Neural cell (in vitro differentiated cells): ENCODE measurements at regions not wholly inside any gene's neighbourhood (a gene's known extent, or its start where the extent isn't known, plus 50 kb on each side); places are given as distances from the start of the nearest gene placed in this dataset.

Experiments
- CTCF ChIP-seq: fragments of 450-650 bp; IDR thresholded peaks from 2 replicates; pipeline ENCODE4 v1.5.1; 2014; ENCODE audit warnings: antibody characterized with exemption, mild to moderate bottlenecking, moderate library complexity; ENCODE audit not compliant: poor library complexity, severe bottlenecking
- EP300 ChIP-seq: fragments of 450-650 bp; conservative IDR thresholded peaks from 2 replicates; pipeline ENCODE4 v1.6.1; 2014; ENCODE audit warnings: antibody characterized with exemption, mild to moderate bottlenecking, moderate library complexity; ENCODE audit not compliant: poor library complexity, severe bottlenecking
- EZH2 ChIP-seq: fragments of 200-600, 300-800 bp; shearing (Covaris generic), sonication (generic); IDR thresholded peaks from 2 replicates; pipeline ENCODE4 v1.6.1; 2014; ENCODE audit warnings: antibody characterized with exemption, low read length, borderline replicate concordance, mild to moderate bottlenecking; ENCODE audit not compliant: insufficient read depth, poor library complexity, severe bottlenecking
- MXI1 ChIP-seq: fragments of 450-650 bp; conservative IDR thresholded peaks from 2 replicates; pipeline ENCODE4 v1.6.1; 2014; ENCODE audit warnings: antibody characterized with exemption, mild to moderate bottlenecking; ENCODE audit not compliant: poor library complexity, severe bottlenecking
- POLR2AphosphoS5 ChIP-seq: IDR thresholded peaks from 2 replicates; pipeline ENCODE4 v1.6.1; 2012
- REST ChIP-seq: IDR thresholded peaks from 2 replicates; pipeline ENCODE4 v1.6.1; 2012; ENCODE audit warnings: borderline replicate concordance
- SMC3 ChIP-seq: fragments of 450-650 bp; conservative IDR thresholded peaks from 2 replicates; pipeline ENCODE4 v1.6.1; 2014; ENCODE audit warnings: antibody characterized with exemption, mild to moderate bottlenecking, moderate library complexity; ENCODE audit not compliant: poor library complexity
- TAF1 ChIP-seq: IDR thresholded peaks from 2 replicates; pipeline ENCODE4 v1.6.1; 2012; ENCODE audit warnings: low read depth

- no peak for TF ChIP-seq CTCF
- TF ChIP-seq TAF1, result no peak
- TF ChIP-seq EZH2, result no peak
- TF ChIP-seq EP300, result no peak
- no peak for TF ChIP-seq REST
- TF ChIP-seq POLR2AphosphoS5, result no peak
- TF ChIP-seq SMC3, result no peak
- no peak for TF ChIP-seq MXI1
These were observed 87.2 kb upstream of the KCNK12 start for GRCh38 chr2:47657886-47658489.
